Fibroblast of lung (primary cell): ENCODE measurements at regions not wholly inside any gene's neighbourhood (a gene's known extent, or its start where the extent isn't known, plus 50 kb on each side); places are given as distances from the start of the nearest gene placed in this dataset.
"Not testable (repeated sequence)": the region's sequence is repeated elsewhere in the genome, so short reads cannot be mapped to it uniquely, and the experiment has no call there.

Source experiments
- EZH2 ChIP-seq: IDR thresholded peaks from 2 replicates; pipeline ENCODE4 v1.5.1; 2012; ENCODE audit warnings: low read length, control low read depth, mild to moderate bottlenecking; ENCODE audit errors: missing control alignments
- TF ChIP-seq, protein P1 (sequence below), 2 donors: IDR thresholded peaks in 1 of 2; conservative IDR thresholded peaks in 1 of 2; 1 replicate in 1 of 2; 2 replicates in 1 of 2; pipeline ENCODE4 v1.5.1; 2011 to 2012; ENCODE audit warnings: low read length in 2 of 2, control low read depth in 1 of 2, inconsistent platforms in 1 of 2, low read depth in 1 of 2, mild to moderate bottlenecking in 1 of 2

DNA sequence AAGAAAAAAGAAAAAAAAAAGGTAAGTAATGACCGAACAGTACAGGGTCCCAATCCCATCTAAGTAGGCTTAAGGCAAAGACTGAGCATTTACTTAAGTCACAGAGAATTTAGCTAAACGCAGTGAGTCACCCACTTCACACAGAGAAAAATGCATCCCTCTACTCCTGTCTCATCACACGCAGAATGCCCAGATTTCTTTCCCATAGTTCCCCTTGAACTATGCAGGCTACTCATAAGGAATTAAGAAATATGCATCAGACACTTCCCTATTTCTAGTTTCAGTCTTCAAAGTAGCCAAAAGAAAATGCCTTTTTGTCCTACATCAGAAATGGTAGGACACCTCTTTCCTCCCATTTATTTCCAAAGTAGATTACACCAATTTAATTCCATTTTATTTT lies 162.8 kb downstream of the IGLL1 start:
- TF ChIP-seq, protein P1, sequence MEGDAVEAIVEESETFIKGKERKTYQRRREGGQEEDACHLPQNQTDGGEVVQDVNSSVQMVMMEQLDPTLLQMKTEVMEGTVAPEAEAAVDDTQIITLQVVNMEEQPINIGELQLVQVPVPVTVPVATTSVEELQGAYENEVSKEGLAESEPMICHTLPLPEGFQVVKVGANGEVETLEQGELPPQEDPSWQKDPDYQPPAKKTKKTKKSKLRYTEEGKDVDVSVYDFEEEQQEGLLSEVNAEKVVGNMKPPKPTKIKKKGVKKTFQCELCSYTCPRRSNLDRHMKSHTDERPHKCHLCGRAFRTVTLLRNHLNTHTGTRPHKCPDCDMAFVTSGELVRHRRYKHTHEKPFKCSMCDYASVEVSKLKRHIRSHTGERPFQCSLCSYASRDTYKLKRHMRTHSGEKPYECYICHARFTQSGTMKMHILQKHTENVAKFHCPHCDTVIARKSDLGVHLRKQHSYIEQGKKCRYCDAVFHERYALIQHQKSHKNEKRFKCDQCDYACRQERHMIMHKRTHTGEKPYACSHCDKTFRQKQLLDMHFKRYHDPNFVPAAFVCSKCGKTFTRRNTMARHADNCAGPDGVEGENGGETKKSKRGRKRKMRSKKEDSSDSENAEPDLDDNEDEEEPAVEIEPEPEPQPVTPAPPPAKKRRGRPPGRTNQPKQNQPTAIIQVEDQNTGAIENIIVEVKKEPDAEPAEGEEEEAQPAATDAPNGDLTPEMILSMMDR (conservative IDR thresholded peaks at IDR 0.05 in 1 of 2, IDR thresholded peaks at IDR 0.05 in 1 of 2; ENCODE audit: low read depth in 1 of 2, low read length in 2 of 2), result not testable (repeated sequence)
- TF ChIP-seq EZH2, result not testable (repeated sequence)
